ENCODE measurements at regions not wholly inside any gene's neighbourhood (a gene's known extent, or its start where the extent isn't known, plus 50 kb on each side); places are given as distances from the start of the nearest gene placed in this dataset.

- no peak for TF ChIP-seq CTCF (IDR thresholded peaks at IDR 0.05)
- TF ChIP-seq POLR2A (IDR thresholded peaks at IDR 0.05), result no peak
These were observed 359.5 kb downstream of the TMEM167A start for GRCh38 chr5:82717738-82718137.

Measured in uterus (tissue), 2 donors.